GM19438 (cell line): ENCODE measurements at regions not wholly inside any gene's neighbourhood (a gene's known extent, or its start where the extent isn't known, plus 50 kb on each side); places are given as distances from the start of the nearest gene placed in this dataset.

ENCODE experiments used
- ATAC-seq: cut with Tn5 transposase; IDR thresholded peaks from one replicate; pipeline ENCODE4 v1.9.1; 2021; ENCODE audit warnings: low read depth; ENCODE audit not compliant: unreplicated experiment

GRCh38 chr5:34480810-34481528, 175.2 kb upstream of the RAI14 start:
- ATAC-seq: no peak

- ATAC-seq: no peak
These were observed 172.6 kb upstream of the RAI14 start for GRCh38 chr5:34483442-34484033.

DNA sequence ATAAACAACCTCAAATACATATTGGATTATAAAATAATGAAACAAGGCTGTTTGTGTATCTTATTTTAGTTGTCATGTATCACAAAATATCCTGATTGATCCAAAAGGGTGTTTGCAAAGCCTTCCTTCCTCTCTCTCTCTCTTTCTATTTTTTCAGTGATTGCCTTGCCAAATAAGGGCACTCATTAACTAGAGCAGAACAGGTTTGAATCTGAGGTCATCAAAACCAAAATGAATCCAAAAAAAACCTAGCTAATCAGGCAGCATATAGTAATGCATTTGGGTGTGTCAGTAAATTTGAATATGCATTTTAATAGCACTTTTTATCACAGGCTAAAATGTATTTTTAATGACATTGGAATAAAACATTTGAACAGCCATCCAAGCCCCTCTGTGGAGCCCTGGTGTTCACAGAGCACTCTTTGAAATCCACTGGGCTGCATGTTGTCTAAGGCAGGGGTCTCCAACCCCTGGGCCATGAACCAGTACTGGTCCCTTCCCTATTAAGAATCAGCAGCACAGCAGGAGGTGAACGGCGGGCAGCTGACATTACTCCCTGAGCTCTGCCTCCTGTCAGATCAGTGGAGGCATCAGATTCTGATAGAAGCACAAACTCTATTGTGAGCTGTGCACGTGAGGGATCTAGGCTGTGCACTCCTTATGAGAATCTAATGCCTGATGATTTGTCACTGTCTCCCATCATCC, 171.8 kb upstream of the RAI14 start:
- ATAC-seq: no peak

- no peak for ATAC-seq
These were observed 170.4 kb upstream of the RAI14 start for GRCh38 chr5:34485768-34486030.

- ATAC-seq: no peak
These were observed 169.8 kb upstream of the RAI14 start for GRCh38 chr5:34486160-34486848.

- ATAC-seq: no peak
These were observed 169.3 kb upstream of the RAI14 start for GRCh38 chr5:34486849-34487158.

- ATAC-seq: no peak
These were observed 168.8 kb upstream of the RAI14 start for GRCh38 chr5:34487159-34487879.

- no peak for ATAC-seq
These were observed 168.2 kb upstream of the RAI14 start for GRCh38 chr5:34487956-34488355.

DNA sequence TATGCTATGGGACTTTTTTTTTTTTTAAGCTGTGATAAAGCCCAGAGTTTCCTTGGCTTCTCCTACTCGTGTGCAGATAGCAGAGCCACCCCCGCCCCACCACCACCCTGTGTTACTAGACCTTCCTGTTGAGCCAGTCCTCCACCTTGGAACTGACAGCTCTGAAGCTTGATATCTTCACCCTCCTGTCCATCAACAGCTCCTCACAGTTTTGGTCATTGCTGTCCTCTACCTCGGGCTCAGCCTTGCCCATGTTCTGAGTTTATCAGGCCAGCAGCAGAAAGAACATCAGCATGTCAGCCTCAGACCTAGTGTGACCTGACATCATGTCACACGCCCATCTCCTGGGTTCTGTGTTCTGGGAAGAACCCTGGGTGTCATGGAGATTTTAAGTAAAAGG, 167.1 kb upstream of the RAI14 start:
- no peak for ATAC-seq

DNA sequence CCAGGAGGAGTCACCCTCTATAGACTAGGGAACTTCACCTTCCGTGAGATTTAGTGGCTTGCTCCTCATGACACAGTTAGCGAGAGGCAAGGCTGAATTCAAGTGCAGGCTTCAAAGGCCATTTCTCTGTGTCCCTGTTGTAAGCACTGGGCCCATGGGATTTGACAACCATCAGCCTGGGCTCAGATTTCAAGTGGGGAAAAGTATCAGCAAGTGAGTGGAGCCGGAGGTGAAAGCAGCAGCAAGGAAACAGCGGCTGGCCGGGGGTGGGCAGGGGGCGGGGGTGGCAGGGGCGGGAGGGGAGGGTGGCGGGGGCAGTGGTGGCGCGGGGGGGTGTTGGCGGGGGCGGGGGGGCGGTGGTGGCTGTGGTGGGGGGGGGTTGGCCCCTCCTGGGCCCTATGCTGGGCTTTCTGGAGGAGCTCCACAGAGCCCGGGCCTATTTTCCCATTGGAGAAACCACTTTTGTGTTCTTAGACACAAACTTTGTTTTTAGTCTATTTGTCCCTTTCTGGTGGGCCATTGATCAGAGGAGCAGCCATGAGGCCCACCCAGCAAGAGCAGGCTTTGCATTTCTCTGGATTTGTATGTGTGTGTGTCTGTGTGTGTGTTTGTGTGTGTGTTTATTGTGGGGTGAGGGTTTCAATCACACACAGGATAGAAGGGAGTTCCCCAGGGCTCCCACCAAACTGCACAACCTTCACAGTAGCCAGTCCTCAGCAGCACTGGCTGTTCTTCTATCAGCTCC, 165.4 kb upstream of the RAI14 start:
- no peak for ATAC-seq

GRCh38 chr5:34491251-34491620, 164.9 kb upstream of the RAI14 start:
- no peak for ATAC-seq

DNA sequence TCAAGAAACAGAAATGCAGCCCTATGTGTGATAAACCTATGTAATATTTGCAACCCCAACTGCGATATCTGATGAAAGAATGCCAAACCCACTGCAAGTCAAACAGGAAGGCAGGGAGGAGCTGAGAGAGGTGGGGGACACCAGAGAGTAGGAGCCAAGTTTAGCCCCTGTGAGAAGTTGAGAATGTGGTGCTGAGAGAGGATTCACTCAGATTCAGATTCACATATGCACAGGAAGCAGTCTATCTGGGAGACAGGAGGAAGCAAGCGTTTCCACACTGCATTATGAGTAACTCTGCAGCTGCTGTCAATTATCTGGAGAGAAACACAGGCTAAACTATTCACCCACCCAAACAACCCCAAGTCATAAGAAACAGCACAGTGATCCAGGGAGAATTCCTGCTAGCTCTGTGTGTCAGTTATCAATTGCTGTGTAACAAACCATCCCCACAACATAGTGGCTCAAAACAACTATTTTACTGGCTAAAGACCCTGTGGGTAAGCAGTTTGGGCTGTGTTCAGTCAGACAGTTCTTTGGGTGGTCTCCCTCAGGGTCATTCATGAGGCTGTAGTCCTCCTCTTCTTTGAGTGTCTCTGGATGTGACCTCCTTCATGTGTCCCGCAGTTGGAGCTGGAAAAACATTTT, 161.9 kb upstream of the RAI14 start:
- no peak for ATAC-seq

GRCh38 chr5:34495178-34495577, 160.9 kb upstream of the RAI14 start:
- no peak for ATAC-seq

DNA sequence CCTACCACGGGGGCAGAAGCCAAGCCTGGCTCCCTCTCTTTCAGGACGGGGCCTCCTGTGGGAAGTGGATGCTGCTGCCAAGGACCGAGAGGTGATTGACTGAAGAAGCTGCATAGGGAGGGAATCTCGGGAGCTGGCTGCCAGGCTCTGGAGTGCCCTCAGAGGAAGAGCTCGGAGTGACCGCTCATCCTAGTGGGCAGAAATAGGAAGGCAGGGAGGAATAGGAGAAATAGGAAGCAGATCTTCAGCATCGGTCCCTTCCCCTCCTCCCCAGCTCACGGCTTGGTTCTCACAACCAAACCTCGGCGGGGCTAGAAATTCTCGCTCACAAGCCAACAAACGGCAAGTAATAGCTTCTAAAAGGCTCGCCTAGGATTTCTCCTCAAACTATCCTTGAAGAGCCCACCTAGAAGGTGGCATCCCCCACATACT, 159.9 kb upstream of the RAI14 start:
- ATAC-seq: no peak

GRCh38 chr5:34496701-34497469, 159.2 kb upstream of the RAI14 start:
- ATAC-seq: no peak

- no peak for ATAC-seq
These were observed 158.7 kb upstream of the RAI14 start for GRCh38 chr5:34497470-34497808.

DNA sequence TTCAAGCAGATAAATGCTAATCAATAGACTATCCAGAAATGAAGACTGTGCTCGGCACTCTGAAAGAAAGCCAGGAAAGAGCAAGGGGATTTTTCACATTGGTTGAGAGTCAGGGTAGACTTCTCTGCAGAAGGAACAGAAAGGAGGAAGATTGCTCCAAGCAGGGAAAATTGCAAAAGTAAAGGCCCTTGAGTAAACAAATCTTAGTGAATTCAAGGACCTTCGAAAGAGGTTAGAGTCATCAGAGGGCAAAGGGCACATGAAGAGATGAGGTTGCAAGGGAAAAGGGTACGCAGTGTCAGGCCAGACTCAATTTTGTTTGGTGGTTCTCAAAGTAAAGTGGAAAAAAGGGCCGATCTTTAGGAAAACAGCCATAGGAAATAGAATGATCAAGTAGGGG, 157.6 kb upstream of the RAI14 start:
- ATAC-seq: no peak

GRCh38 chr5:34499001-34499734, 157.0 kb upstream of the RAI14 start:
- ATAC-seq: peak; percentile 84
